Fibroblast of lung (primary cell): ENCODE measurements at regions not wholly inside any gene's neighbourhood (a gene's known extent, or its start where the extent isn't known, plus 50 kb on each side); places are given as distances from the start of the nearest gene placed in this dataset.

Source experiments
- DNase-seq, 2 donors: peaks; one replicate each; pipeline versions ENCODE4 v3.0.0 to v3.0.0-alpha.2; 2010; ENCODE audit warnings: low read depth in 2 of 2
- H2AFZ ChIP-seq: 2 replicates; pipeline ENCODE4 v1.5.1; 2012; ENCODE audit warnings: low read length, control low read depth, inconsistent platforms
- H3K27ac ChIP-seq: 2 replicates; pipeline ENCODE4 v1.5.1; 2011; ENCODE audit warnings: low read length, control low read depth; ENCODE audit not compliant: insufficient read depth
- H3K27me3 ChIP-seq: 2 replicates; pipeline ENCODE4 v1.5.1; 2011; ENCODE audit warnings: mild to moderate bottlenecking, low read length; ENCODE audit not compliant: control insufficient read depth, insufficient read depth
- H3K36me3 ChIP-seq: 2 replicates; pipeline ENCODE4 v1.5.1; 2011; ENCODE audit warnings: low read length; ENCODE audit not compliant: control insufficient read depth, insufficient read depth
- H3K4me1 ChIP-seq: 2 replicates; pipeline ENCODE4 v1.5.1; 2011; ENCODE audit warnings: low read length; ENCODE audit not compliant: control insufficient read depth, insufficient read depth; ENCODE audit errors: extremely low read depth
- H3K4me2 ChIP-seq: 2 replicates; pipeline ENCODE4 v1.5.1; 2011; ENCODE audit warnings: low read length, control low read depth; ENCODE audit not compliant: insufficient read depth; ENCODE audit errors: extremely low read depth
- H3K4me3 ChIP-seq, 4 experiments: fragments of 200-600 bp in 1 of 4; sonication (generic) in 1 of 4; replicated peaks in 1 of 4; 2 replicates each; pipeline ENCODE4 v1.5.1; 2011 to 2016; ENCODE audit warnings: low read length in 4 of 4, low read depth in 3 of 4, mild to moderate bottlenecking in 3 of 4, control low read depth in 2 of 4, inconsistent platforms in 1 of 4, mixed read lengths in 1 of 4; ENCODE audit not compliant: insufficient read depth in 1 of 4; ENCODE audit errors: control extremely low read depth in 1 of 4
- H3K79me2 ChIP-seq: 2 replicates; pipeline ENCODE4 v1.5.1; 2012; ENCODE audit warnings: mild to moderate bottlenecking, low read length, inconsistent platforms; ENCODE audit not compliant: control insufficient read depth, insufficient read depth
- H3K9ac ChIP-seq: 2 replicates; pipeline ENCODE4 v1.5.1; 2011; ENCODE audit warnings: mild to moderate bottlenecking, low read length, control low read depth; ENCODE audit not compliant: insufficient read depth
- H3K9me3 ChIP-seq: 2 replicates; pipeline ENCODE4 v1.5.1; 2012; ENCODE audit warnings: low read depth, low read length; ENCODE audit not compliant: control insufficient read depth, insufficient read depth
- H4K20me1 ChIP-seq: 2 replicates; pipeline ENCODE4 v1.5.1; 2011; ENCODE audit warnings: low read length; ENCODE audit not compliant: control insufficient read depth, insufficient read depth; ENCODE audit errors: extremely low read depth
- EZH2 ChIP-seq: IDR thresholded peaks from 2 replicates; pipeline ENCODE4 v1.5.1; 2012; ENCODE audit warnings: low read length, control low read depth, mild to moderate bottlenecking; ENCODE audit errors: missing control alignments
- TF ChIP-seq, protein P1 (sequence below), 2 donors: IDR thresholded peaks in 1 of 2; conservative IDR thresholded peaks in 1 of 2; 1 replicate in 1 of 2; 2 replicates in 1 of 2; pipeline ENCODE4 v1.5.1; 2011 to 2012; ENCODE audit warnings: low read length in 2 of 2, control low read depth in 1 of 2, inconsistent platforms in 1 of 2, low read depth in 1 of 2, mild to moderate bottlenecking in 1 of 2

GRCh38 chr3:55159711-55160110 lies 231.9 kb upstream of the LRTM1 start:
- no peaks in the 10 kb centered on the region for H3K27me3 ChIP-seq
- peak overlapping the region; percentile 59 for H3K27ac ChIP-seq
- no peaks in the 10 kb centered on the region for H3K36me3 ChIP-seq
- no peak for DNase-seq
- no peaks in the 10 kb centered on the region for H4K20me1 ChIP-seq
- H3K9me3 ChIP-seq, result no peaks in the 10 kb centered on the region
- no peak overlapping the region for H3K4me3 ChIP-seq
- H2AFZ ChIP-seq, result no peak overlapping the region
- peaks cover 23% of the 10 kb centered on the region for H3K4me1 ChIP-seq
- no peak overlapping the region for H3K9ac ChIP-seq
- no peaks in the 10 kb centered on the region for H3K79me2 ChIP-seq
- TF ChIP-seq, protein P1, sequence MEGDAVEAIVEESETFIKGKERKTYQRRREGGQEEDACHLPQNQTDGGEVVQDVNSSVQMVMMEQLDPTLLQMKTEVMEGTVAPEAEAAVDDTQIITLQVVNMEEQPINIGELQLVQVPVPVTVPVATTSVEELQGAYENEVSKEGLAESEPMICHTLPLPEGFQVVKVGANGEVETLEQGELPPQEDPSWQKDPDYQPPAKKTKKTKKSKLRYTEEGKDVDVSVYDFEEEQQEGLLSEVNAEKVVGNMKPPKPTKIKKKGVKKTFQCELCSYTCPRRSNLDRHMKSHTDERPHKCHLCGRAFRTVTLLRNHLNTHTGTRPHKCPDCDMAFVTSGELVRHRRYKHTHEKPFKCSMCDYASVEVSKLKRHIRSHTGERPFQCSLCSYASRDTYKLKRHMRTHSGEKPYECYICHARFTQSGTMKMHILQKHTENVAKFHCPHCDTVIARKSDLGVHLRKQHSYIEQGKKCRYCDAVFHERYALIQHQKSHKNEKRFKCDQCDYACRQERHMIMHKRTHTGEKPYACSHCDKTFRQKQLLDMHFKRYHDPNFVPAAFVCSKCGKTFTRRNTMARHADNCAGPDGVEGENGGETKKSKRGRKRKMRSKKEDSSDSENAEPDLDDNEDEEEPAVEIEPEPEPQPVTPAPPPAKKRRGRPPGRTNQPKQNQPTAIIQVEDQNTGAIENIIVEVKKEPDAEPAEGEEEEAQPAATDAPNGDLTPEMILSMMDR (conservative IDR thresholded peaks at IDR 0.05 in 1 of 2, IDR thresholded peaks at IDR 0.05 in 1 of 2; ENCODE audit: low read depth in 1 of 2, low read length in 2 of 2), result no peak
- no peak for TF ChIP-seq EZH2
- no peak overlapping the region for H3K4me2 ChIP-seq

DNA sequence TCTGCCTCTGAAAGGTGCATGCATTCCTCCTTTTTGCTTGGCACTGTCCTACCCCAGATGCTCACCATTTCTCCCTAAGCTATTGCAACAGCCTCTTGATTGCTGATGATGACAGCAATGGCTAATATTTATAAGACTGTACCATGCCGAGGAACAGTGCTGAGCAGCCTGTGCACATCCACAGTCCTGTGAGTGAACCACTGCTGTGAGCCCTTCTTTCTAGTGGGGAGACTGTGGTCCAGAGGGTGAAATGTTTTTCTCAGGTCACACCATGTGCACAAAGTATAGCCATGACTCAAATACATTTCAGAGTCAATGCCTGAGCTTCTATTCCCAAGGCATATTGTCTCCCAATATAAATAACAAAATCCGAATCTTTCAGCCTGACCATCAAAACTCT lies 231.2 kb upstream of the LRTM1 start:
- no peaks in the 10 kb centered on the region for H3K27me3 ChIP-seq
- H3K27ac ChIP-seq, result no peak overlapping the region
- no peak overlapping the region for H2AFZ ChIP-seq
- no peaks in the 10 kb centered on the region for H4K20me1 ChIP-seq
- no peak for DNase-seq
- H3K4me3 ChIP-seq, result no peak overlapping the region
- H3K9me3 ChIP-seq, result no peaks in the 10 kb centered on the region
- no peaks in the 10 kb centered on the region for H3K79me2 ChIP-seq
- no peak overlapping the region for H3K4me2 ChIP-seq
- TF ChIP-seq, protein P1 (conservative IDR thresholded peaks at IDR 0.05 in 1 of 2, IDR thresholded peaks at IDR 0.05 in 1 of 2; ENCODE audit: low read depth in 1 of 2, low read length in 2 of 2), result no peak
- TF ChIP-seq EZH2, result no peak
- peaks cover 21% of the 10 kb centered on the region for H3K4me1 ChIP-seq
- H3K36me3 ChIP-seq, result no peaks in the 10 kb centered on the region
- no peak overlapping the region for H3K9ac ChIP-seq

DNA sequence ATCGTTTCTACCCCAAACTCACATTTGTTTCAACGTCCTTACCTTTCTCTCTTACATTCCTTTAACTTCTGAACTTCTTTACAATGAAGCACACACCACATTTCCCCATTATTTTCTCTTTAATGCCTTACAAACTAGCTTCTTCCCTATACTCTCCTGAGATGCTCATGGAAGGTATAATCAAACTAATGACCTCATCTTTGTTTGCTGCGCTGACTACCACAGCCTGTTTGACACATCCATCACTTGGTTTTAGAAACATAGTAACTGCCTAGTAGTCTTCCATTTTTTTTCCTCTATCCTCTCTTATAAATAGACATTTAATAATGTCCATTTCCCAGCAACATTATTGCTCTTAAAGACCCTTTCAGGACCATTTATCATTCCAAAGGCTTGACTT lies 230.5 kb upstream of the LRTM1 start:
- Histone ChIP-seq H3K9ac (no peak overlapping the region), H3K79me2 (no peaks in the 10 kb centered on the region), H3K4me1 (peaks cover 17% of the 10 kb centered on the region), H4K20me1 (no peaks in the 10 kb centered on the region), H3K4me2 (no peak overlapping the region), H3K27ac (no peak overlapping the region), H3K9me3 (no peaks in the 10 kb centered on the region), H3K36me3 (no peaks in the 10 kb centered on the region), H3K4me3 (no peak overlapping the region), H3K27me3 (no peaks in the 10 kb centered on the region), H2AFZ (no peak overlapping the region)
- peak in 1 of 2 donors; percentile 38 for DNase-seq
- TF ChIP-seq, protein P1 (conservative IDR thresholded peaks at IDR 0.05 in 1 of 2, IDR thresholded peaks at IDR 0.05 in 1 of 2; ENCODE audit: low read depth in 1 of 2, low read length in 2 of 2), result no peak
- no peak for TF ChIP-seq EZH2
